Ascending aorta (tissue), 2 donors: ENCODE measurements at regions not wholly inside any gene's neighbourhood (a gene's known extent, or its start where the extent isn't known, plus 50 kb on each side); places are given as distances from the start of the nearest gene placed in this dataset.

Source experiments
- DNase-seq, 2 donors: peaks; one replicate each; pipeline ENCODE4 v3.0.0-alpha.2; 2019; ENCODE audit warnings: low spot score in 2 of 2
- H3K27ac ChIP-seq, 2 donors: fragments of 200-600 bp; sonication (generic); one replicate each; pipeline ENCODE4 v1.5.1; 2016 to 2017; ENCODE audit warnings: mild to moderate bottlenecking in 1 of 2
- H3K27me3 ChIP-seq: fragments of 200-600 bp; sonication (generic); one replicate; pipeline ENCODE4 v1.5.1; 2017
- H3K36me3 ChIP-seq, 2 donors: fragments of 200-600 bp; sonication (generic); one replicate each; pipeline ENCODE4 v1.5.1; 2016
- H3K4me1 ChIP-seq, 2 donors: fragments of 200-600 bp; sonication (generic); one replicate each; pipeline ENCODE4 v1.5.1; 2016 to 2017; ENCODE audit warnings: mild to moderate bottlenecking in 1 of 2
- H3K4me3 ChIP-seq, 2 donors: fragments of 200-600 bp; sonication (generic); one replicate each; pipeline ENCODE4 v1.5.1; 2016 to 2017; ENCODE audit warnings: mild to moderate bottlenecking in 1 of 2
- H3K9me3 ChIP-seq, 2 donors: fragments of 200-600 bp; sonication (generic); one replicate each; pipeline ENCODE4 v1.5.1; 2016
- intact Hi-C: fragments of 100-400 bp; cut with DNase I; formaldehyde crosslinking; loops from one replicate; pipeline ENCODE4 v1.15.1; 2023
- TF ChIP-seq, protein P1 (sequence below), 3 experiments: fragments of 200-600 bp in 2 of 3; fragments of 450-650 bp in 1 of 3; sonication (generic) in 2 of 3; IDR thresholded peaks; one replicate each; pipeline ENCODE4 v1.5.1; 2016 to 2019; ENCODE audit warnings: antibody characterized with exemption in 3 of 3, mild to moderate bottlenecking in 1 of 3, moderate library complexity in 1 of 3

DNA sequence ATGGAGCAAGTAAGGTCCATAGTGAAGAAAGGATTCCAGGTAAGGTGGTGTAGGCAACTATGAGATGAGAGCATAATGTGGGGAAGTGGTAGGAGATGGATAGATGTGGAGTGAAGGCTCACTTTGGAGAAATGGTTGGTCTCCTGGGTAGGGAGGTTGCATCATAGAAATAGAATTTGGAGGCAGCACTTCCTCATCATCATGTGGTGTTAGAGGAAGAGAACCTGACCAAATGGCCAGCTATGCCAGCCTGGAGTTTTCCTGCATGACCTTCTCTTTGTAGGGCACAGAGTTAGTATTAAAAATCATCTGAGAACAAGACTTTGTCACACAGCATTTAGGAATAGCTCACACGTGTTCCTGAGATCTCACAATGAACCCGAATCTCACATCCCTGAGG lies 126.7 kb upstream of the CXCL12 start:
- Histone ChIP-seq H3K9me3 (no peaks in the 10 kb centered on the region), H3K36me3 (no peaks in the 10 kb centered on the region), H3K4me1 (no peaks in the 10 kb centered on the region), H3K27ac (no peak overlapping the region), H3K27me3 (no peaks in the 10 kb centered on the region), H3K4me3 (no peak overlapping the region)
- DNase-seq: no peak
- TF ChIP-seq, protein P1, sequence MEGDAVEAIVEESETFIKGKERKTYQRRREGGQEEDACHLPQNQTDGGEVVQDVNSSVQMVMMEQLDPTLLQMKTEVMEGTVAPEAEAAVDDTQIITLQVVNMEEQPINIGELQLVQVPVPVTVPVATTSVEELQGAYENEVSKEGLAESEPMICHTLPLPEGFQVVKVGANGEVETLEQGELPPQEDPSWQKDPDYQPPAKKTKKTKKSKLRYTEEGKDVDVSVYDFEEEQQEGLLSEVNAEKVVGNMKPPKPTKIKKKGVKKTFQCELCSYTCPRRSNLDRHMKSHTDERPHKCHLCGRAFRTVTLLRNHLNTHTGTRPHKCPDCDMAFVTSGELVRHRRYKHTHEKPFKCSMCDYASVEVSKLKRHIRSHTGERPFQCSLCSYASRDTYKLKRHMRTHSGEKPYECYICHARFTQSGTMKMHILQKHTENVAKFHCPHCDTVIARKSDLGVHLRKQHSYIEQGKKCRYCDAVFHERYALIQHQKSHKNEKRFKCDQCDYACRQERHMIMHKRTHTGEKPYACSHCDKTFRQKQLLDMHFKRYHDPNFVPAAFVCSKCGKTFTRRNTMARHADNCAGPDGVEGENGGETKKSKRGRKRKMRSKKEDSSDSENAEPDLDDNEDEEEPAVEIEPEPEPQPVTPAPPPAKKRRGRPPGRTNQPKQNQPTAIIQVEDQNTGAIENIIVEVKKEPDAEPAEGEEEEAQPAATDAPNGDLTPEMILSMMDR (IDR thresholded peaks at IDR 0.05): no peak
- intact Hi-C loops: no loop called here

- intact Hi-C loops: no loop called here
- no peak overlapping the region for H3K4me3 ChIP-seq
- H3K9me3 ChIP-seq: no peaks in the 10 kb centered on the region
- H3K4me1 ChIP-seq: no peaks in the 10 kb centered on the region
- DNase-seq: no peak
- H3K36me3 ChIP-seq: no peaks in the 10 kb centered on the region
- no peak overlapping the region for H3K27ac ChIP-seq
- TF ChIP-seq, protein P1 (IDR thresholded peaks at IDR 0.05): no peak
- H3K27me3 ChIP-seq: no peaks in the 10 kb centered on the region
Measured at GRCh38 chr10:44512431-44513022, 127.6 kb upstream of the CXCL12 start.

DNA sequence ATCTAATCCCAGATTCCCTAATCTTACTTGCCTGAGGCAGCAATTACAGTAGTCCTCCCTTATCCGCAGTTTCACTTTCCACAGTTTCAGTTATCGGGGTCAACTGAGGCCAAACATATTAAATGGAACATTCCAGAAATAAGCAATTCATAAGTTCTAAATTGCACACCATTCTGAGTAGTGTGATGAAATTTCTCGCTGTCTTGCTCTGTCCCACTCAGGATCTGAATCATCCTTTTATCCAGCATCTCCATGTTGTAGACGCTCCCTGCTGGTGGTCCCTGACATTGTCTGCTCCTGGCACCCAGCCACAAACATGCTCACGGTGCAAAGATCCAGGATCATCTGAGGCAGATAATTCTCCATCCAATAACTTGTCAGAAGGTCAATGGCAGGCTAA lies 128.7 kb upstream of the CXCL12 start:
- H3K36me3 ChIP-seq: no peaks in the 10 kb centered on the region
- no peaks in the 10 kb centered on the region for H3K4me1 ChIP-seq
- H3K27ac ChIP-seq: no peak overlapping the region
- no peak for DNase-seq
- no peaks in the 10 kb centered on the region for H3K9me3 ChIP-seq
- TF ChIP-seq, protein P1 (IDR thresholded peaks at IDR 0.05): no peak
- intact Hi-C loops: no loop called here
- no peak overlapping the region for H3K4me3 ChIP-seq
- H3K27me3 ChIP-seq: no peaks in the 10 kb centered on the region

DNA sequence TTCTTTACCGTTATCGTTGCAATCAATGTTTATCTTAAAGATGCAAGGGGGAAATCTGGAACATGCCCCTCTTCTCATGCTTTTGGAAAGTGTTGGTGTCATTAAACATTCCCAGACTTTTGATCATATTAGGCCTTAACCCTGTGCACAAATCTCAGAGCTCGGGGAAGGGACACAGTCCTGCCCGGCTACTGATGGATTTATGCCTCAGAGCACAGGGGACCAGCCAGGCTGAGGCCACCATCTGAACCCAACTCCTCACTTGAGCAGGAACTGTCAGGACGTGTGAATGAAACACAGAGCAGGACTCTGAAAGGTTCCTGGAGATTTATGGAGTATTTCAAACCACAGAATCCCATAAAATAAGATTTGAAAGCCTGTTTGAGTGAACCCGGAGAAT lies 132.0 kb upstream of the CXCL12 start:
- Histone ChIP-seq H3K9me3 (no peaks in the 10 kb centered on the region), H3K4me3 (no peak overlapping the region), H3K27ac (no peak overlapping the region), H3K27me3 (no peaks in the 10 kb centered on the region), H3K36me3 (no peaks in the 10 kb centered on the region), H3K4me1 (no peaks in the 10 kb centered on the region)
- DNase-seq: no peak
- TF ChIP-seq, protein P1 (IDR thresholded peaks at IDR 0.05): no peak
- intact Hi-C loops: no loop called here

DNA sequence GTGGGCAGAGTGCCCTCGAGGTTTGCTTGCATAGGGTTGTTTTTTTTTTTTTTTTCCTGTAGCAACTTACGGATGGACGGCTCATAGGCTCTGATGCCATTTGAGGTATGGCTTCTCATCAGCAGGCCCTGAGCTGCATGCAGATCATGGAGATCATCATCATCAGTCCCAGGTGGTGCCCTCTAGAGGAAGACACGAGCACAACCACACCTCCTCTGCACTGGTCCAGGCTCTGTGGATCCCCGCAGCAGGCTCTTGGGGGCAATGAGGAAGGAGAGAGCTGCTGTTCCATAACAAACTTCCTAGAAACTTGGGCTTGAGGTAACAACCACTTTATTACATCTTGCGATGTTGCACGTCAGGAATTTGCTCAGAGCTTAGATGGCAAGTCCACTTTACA lies 132.7 kb upstream of the CXCL12 start:
- no peak overlapping the region for H3K4me3 ChIP-seq
- no peaks in the 10 kb centered on the region for H3K9me3 ChIP-seq
- no peaks in the 10 kb centered on the region for H3K27me3 ChIP-seq
- no peaks in the 10 kb centered on the region for H3K4me1 ChIP-seq
- no peak for DNase-seq
- no peaks in the 10 kb centered on the region for H3K36me3 ChIP-seq
- intact Hi-C loops: no loop called here
- no peak overlapping the region for H3K27ac ChIP-seq
- TF ChIP-seq, protein P1 (IDR thresholded peaks at IDR 0.05): no peak

DNA sequence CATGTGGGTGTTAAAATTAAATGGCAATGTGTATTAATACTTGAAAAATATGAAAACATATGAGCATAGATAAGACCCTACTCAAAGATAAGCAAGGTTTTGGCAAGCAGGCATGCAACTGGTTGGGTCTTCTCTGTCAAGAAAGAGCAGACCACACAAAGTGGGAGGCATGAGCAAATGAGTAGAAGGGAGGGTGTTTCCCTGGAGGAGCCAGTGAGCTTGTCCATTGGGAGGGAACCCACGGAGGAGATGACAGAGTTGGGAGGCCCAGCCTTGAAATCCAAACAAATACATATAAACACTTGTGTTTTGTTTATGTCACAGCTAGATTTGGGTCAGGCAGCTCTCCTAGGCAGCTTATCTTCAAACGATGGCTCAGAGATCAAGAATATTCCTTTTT lies 134.5 kb upstream of the CXCL12 start:
- Histone ChIP-seq H3K27ac (no peak overlapping the region), H3K4me1 (no peaks in the 10 kb centered on the region), H3K27me3 (no peaks in the 10 kb centered on the region), H3K4me3 (no peak overlapping the region), H3K9me3 (no peaks in the 10 kb centered on the region), H3K36me3 (no peaks in the 10 kb centered on the region)
- intact Hi-C loops: no loop called here
- TF ChIP-seq, protein P1 (IDR thresholded peaks at IDR 0.05): no peak
- no peak for DNase-seq
